NCI-H69 (cell line): ENCODE measurements at regions not wholly inside any gene's neighbourhood (a gene's known extent, or its start where the extent isn't known, plus 50 kb on each side); places are given as distances from the start of the nearest gene placed in this dataset.
"Not testable (repeated sequence)": the region's sequence is repeated elsewhere in the genome, so short reads cannot be mapped to it uniquely, and the experiment has no call there.

Source experiments
- DNase-seq: peaks from one replicate; lab custom pipeline; 2025; lab: John Stamatoyannopoulos, UW

GRCh38 chr5:118467103-118467502, 521.2 kb downstream of the DTWD2 start:
- no peak for DNase-seq

- DNase-seq = no peak
These were observed 521.9 kb downstream of the DTWD2 start for GRCh38 chr5:118466418-118466817.

- DNase-seq = not testable (repeated sequence)
These were observed 526.1 kb downstream of the DTWD2 start for GRCh38 chr5:118462276-118462675.

GRCh38 chr5:118461436-118461835, 526.9 kb downstream of the DTWD2 start:
- no peak for DNase-seq

GRCh38 chr5:118459490-118459889, 528.9 kb downstream of the DTWD2 start:
- DNase-seq = no peak

GRCh38 chr5:118456085-118456484, 532.3 kb downstream of the DTWD2 start:
- peak; percentile 45 for DNase-seq

GRCh38 chr5:118451697-118452247, 536.6 kb downstream of the DTWD2 start:
- DNase-seq = no peak

GRCh38 chr5:118450554-118451332, 537.6 kb downstream of the DTWD2 start:
- DNase-seq = no peak

- no peak for DNase-seq
These were observed 541.0 kb downstream of the DTWD2 start for GRCh38 chr5:118447350-118447749.

- DNase-seq = no peak
These were observed 546.4 kb downstream of the DTWD2 start for GRCh38 chr5:118441956-118442355.

- no peak for DNase-seq
These were observed 547.3 kb downstream of the DTWD2 start for GRCh38 chr5:118441034-118441433.

- no peak for DNase-seq
These were observed 547.9 kb downstream of the DTWD2 start for GRCh38 chr5:118440496-118440895.

- DNase-seq = no peak
These were observed 548.5 kb downstream of the DTWD2 start for GRCh38 chr5:118439831-118440230.

- DNase-seq = no peak
These were observed 553.2 kb downstream of the DTWD2 start for GRCh38 chr5:118435131-118435530.

GRCh38 chr5:118434522-118434921, 553.8 kb downstream of the DTWD2 start:
- DNase-seq = no peak

GRCh38 chr5:118430076-118430475, 558.3 kb downstream of the DTWD2 start:
- no peak for DNase-seq

GRCh38 chr5:118407958-118408357, 580.4 kb downstream of the DTWD2 start:
- DNase-seq = no peak

- peak; percentile 93 for DNase-seq
These were observed 582.7 kb downstream of the DTWD2 start for GRCh38 chr5:118405650-118406061.

GRCh38 chr5:118397236-118397635, 591.1 kb downstream of the DTWD2 start:
- DNase-seq = no peak

- DNase-seq = peak; percentile 71
These were observed 595.9 kb downstream of the DTWD2 start for GRCh38 chr5:118392491-118392890.

GRCh38 chr5:118382931-118383330, 605.4 kb downstream of the DTWD2 start:
- not testable (repeated sequence) for DNase-seq

GRCh38 chr5:118379470-118379869, 608.9 kb downstream of the DTWD2 start:
- DNase-seq = no peak

GRCh38 chr5:118378959-118379358, 609.4 kb downstream of the DTWD2 start:
- DNase-seq = no peak

GRCh38 chr5:118377420-118377819, 610.9 kb downstream of the DTWD2 start:
- no peak for DNase-seq
